Stimulated activated CD8-positive, alpha-beta memory T cell treated with anti-CD3 and anti-CD28 coated beads, Interleukin-7, amount 100 ng/mL, for 48 hours (primary cell): ENCODE measurements at regions not wholly inside any gene's neighbourhood (a gene's known extent, or its start where the extent isn't known, plus 50 kb on each side); places are given as distances from the start of the nearest gene placed in this dataset.
A peak's percentile ranks its signal among the peaks of the same experiment; 100 is the strongest.
"Not testable (repeated sequence)": the region's sequence is repeated elsewhere in the genome, so short reads cannot be mapped to it uniquely, and the experiment has no call there.

Experiments
- DNase-seq, 2 donors: peaks; one replicate each; pipeline ENCODE4 v3.0.0-alpha.2; 2020; ENCODE audit warnings: low read depth in 1 of 2; ENCODE audit errors: extremely low read depth in 1 of 2

DNA sequence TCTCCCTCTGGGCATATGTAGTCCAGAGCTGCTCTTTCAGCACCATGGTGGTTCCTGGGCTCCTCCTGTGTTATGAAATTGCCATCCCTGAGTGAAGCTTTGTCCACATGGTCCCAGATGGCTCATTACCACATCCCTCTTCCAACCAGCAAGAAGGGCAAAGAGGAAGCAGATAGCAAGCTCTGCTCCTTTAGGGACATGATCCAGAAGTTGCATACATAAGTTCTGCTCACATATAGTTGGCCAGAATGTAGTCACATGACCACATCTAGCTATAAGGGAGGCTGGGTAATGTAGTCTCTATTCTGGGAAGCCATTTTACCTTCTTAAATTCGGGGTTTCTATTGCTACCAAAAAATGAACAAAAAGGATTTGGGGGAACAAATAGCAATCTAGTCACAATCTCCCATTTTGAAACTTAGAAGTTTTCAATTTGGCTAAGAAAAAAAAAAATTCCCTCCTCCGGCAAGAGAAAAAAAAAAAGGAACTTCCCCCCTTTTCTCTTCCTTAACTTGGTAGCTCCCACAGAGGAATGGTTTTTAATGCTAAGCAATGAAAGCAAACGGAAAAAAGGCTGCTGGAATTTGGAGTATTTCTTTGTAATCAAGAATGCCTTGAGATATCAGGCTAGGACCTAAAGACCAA, 88.2 kb upstream of the USP9X start:
- no peak for DNase-seq

DNA sequence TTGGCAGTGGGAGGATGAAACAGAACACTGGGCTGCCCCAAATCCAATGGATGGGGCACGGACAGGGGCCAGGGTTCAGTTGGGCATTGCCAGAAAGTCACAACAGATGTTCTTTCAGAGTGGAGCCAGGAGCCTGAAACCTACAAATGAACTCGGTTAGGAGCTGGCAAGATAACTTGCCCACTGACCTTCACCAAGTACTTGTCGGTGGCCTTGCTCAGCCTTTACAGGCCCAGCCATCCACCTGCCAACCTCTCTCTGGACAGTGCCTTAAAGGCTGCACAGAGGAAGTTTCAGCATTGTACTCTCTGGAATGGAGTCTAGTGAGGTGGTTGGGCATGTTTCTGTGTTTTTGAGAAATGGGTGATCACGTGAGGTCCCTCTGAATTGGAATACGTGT, 87.1 kb upstream of the USP9X start:
- no peak for DNase-seq

DNA sequence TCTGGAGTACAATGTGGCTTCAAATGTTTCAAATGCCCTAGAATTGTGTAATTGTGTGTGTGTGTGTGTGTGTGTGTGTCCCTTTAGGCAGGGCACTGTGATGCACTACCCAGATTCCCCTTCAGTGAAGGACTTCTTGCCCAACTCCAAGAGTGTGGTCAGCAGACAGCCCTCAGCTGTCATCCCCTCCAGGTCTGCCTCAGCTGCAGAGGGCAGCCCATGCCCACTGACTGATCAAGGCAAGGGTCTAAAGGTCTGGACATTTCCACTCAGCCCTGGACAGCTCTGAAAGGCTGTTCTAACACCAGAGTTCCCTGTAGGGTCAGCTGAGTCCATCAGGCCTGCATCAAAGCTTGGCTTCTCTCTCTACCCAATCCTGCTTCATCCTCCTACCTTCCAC, 83.9 kb upstream of the USP9X start:
- no peak for DNase-seq

DNA sequence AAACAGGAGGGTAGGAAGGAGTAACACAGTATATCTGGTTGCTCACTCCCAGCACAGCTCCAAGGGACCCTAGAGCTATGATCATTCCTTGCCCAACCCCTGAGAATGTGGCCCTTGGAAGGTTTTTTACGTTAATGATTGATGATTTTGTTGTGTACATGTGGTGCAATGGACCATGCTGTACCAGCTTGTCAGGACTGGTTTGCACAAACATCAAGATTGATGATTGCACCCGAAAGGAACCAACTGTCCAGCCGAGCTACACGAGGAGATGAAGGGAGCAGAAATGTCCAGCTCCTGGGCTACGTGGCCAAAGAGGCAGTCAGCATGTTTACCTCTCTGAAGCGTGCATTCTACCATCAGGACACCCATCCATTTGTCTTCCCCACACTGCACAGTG, 83.2 kb upstream of the USP9X start:
- DNase-seq: no peak

DNA sequence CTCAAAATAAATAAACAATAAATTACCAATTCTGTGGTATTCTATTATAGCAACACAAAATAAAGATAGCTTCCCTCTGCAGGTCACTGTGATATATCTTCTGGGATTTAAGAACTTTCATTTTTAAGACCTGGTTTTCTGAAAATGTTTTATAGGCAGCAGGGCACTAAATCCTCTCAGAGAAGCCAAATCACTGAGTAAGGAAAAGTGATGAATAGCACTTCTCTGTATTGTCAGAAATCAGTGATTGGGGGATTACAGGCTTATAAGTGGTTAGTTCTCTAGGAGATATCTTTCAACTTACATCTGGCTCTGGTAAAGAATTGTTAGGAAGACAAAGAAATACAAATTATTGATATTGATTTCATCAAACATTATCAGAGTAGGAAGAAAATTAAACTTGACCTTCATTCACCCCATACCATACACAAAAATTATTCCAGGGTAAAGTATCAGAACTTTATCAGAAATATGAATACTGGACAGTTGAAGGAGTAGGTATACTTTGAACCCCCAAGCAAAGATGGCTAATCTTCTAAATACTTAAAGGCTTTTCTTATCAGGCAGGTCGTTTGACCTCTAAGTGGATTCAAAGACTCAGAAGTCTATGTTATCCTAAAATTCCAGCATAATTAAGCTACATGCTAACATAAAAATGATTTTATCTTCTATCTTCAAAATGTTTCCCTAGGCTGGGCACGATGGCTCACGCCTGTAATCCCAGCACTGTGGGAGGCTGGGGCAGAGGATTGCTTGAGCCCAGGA, 81.6 kb upstream of the USP9X start:
- DNase-seq: no peak

DNA sequence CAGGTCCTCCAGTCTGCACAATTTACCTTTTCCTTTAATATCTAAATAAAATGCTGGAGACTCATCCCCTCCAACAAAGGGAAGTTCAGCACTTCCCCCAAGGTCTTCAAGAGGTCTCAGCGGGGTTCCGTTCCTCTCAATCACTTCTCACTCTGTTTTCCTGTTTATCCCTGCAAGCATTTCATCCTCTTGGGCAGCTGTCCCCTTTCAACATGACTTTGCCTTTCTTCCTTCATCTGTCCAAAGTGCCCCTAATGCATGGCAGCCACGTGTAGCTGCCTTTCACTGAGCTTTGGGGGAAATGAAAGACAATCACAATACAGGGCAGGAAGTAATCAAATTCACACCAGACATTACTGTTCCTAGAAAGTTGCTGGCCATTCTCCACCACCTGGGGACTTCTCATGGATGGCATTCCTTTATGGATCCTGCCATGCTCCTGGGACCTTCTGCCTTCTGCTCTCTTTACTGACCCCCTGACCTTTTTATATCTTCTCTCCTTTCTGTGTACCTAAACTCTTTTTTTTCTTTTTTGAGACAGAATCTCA, 79.7 kb upstream of the USP9X start:
- DNase-seq: no peak

DNA sequence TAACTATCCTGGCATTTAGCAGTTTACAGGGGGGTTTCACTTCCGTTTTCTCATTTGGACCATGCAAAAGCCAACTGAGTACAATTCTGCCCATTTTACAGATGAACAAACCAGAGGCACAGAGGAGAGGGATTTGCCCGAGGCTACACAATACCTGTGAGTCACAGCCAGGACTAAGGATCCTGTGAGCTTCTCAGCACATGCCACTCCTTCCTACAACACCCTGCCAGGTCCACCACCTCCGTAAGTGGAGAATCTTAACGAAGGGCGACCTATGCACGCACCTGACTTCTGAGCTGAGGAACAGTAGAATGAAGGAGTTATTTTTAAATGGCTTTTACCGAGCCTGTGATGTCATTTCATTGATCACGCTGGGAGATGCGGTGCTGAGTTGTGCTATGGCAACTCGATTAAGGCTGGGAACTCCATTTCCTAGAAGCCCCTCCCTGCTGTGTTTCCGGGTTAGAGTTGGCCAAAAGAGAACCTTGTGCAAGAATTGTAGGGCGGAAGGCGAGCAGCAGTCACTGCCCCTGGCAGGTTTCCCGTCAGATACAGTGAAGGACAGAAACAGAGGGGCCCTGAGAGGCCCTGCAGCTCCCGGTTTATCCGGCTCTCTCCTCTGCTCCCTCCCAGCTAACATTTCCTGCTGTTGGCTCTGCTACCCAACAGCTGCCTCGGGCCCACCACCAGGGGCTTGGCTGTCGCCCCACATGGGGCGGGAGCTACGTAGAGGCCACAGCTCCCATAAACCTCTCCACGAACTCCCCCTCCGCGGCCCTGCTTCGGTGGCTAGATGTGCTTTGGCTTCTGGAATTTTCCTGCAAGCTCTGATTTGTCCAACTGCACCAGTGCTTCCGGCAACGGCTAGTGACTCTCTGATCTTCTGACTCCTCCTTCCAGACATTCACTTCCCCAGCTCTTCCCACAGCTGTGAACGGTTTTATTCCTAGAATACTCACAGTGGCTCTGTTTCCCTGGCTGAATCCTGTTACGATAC, 75.1 kb upstream of the USP9X start:
- peak; percentile 13 to 32 for DNase-seq

DNA sequence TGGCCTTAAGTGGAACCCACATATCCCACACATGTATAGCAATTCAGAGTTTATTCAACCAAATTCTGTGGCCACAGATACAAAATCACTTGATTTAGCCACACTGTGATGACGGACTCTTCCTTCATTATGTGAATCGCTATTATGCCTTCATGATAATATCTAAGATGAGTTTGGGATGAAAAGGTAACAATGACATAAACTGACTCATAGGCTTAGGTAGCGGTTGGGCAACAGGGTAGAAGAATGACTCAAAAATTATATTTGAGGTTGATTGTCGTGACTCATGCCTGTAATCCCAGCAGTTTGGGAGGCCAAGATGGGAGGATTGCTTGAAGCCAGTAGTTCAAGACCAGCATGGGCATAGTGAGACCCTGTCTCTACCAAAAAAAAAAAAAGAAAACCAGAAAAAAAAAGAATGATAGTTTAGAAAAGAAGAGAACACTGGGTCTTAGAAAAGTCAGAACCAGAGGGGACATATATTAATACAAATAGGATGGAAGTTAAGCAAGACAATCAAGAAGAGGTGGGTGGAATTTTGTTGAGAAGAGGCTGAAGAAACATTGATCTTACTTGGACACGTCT, 70.4 kb upstream of the USP9X start:
- DNase-seq: no peak

DNA sequence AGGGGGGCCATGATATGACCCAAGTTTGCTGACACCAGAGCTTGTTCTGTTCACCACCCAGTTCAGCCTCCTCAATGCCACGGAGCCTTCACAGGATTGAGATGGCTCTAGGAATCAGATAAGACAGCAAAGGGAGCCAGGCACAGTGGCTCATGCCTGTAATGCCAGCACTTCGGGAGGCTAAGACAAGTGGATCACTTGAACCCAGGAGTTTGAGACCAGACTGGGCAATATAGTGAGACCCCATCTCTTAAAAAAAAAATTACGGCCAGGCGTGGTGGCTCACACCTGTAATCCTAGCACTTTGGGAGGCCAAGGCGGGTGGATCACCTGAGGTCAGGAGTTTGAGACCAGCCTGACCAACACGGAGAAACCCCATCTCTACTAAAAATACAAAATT, 67.5 kb upstream of the USP9X start:
- DNase-seq: not testable (repeated sequence)

DNA sequence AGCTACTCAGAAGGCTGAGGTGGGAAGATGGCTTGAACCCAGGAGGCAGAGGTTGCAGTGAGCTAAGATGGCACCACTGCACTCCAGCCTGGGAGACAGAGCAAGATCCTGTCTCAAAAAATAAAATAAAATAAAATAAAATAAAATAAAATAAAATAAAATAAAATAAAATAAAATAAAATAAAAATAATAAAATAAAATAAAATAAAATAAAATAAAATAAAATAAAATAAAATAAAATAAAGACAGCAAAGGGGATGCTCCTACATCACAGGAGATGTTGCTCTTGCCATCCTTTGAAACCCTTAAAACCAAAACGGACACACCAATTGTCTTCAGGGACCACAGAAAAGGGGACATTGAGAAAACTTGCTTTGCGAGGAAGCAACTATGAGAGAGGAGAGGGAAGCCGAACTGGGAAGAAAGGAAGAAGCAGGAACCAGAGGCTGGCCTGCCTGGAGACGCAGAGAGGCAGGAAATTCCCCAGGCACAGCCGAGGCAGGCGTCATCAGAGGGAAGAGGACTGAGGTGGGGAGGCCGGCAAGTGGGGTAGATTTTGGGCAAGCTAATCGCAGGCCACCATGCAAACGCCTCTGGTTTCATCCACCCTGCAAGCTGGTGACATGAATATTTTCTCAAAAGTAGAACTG, 66.7 kb upstream of the USP9X start:
- DNase-seq: not testable (repeated sequence)

DNA sequence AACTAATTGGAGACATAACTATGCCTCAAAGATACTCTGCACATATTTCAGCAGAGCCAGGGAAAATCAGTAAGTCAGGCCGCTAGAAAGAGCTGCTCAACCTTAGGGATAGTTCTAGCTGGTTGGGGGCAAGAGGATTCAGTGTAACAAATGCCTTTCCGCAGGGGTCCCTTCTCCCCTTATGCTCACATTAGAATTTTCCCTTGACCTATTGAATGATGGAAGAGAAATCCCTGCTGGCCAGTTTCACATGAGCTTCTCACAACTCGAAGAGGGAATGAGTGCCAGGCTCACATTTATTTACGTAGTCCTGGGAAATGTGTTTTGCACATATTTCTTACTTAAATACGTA, 66.2 kb upstream of the USP9X start:
- DNase-seq: no peak

DNA sequence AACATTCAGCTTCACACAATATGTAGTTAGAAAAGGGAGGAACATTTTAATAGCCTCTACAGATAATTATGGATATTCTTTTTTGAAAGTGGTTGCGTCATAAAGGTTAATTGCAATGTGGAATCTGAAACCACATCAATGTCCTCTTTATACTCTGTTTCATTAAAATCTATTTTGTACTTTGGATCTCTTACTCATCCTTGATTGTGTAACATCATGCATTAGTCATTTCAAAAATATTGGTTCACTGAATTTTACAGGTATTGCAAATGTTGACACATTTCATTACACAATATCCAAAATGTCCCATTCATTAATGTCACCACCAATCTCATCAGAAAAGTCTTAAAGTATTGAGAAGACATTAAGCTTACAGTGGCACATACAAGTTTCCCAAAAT, 62.7 kb upstream of the USP9X start:
- no peak for DNase-seq

DNA sequence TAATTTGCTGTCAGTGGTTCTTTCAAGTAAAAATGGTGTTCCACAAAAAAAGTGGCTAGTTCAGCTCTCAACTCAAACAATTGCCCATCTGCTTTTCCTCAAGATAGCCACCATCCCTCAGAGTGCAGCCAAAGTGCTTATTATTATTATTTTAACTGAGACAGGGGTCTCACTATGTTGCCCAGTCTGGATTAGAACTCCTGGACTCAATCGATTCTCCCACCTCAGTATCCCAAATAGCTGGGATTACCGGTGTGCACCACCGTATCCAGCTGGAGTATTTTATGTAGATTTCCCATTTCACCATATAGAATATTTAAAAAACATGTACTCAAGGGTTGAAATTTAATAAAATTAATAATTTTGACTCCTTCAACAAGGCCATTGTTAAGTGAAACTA, 62.1 kb upstream of the USP9X start:
- no peak for DNase-seq

DNA sequence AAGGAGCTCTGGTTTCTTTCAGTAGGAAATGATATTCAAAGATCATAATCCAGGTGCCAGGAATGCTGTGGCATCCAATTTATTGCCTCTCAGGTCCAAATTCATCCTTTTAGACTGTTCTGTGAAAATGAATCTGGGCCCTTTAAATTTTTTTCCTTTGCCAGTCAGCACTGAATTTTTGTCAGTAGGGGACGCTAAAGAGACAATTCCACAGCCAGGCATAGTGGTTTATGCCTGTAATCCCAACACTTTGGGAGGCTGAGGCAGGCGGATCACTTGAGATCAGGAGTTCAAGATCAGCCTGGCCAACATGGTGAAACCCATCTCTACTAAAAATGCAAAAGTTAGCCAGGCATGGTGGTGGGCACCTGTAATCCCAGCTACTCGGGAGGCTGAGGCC, 60.9 kb upstream of the USP9X start:
- DNase-seq: not testable (repeated sequence)

DNA sequence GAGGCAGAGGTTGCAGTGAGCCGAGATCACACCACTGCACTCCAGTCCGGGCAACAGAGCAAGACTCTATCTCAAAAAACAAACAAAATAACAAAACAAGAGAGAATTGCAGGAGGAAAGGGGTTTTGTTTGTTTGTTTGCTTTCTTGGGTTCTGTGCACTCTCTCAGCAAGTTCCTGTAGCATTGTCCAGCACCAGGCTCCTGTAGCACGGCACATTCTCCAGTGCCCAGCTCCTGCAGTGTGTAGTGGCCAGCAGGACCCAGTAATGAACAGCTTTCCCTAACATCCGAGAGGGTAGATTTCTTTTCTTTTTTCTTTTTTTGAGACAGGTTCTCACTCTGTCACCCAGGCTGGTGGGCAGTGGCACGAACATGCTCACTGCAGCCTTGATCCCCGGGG, 60.5 kb upstream of the USP9X start:
- no peak for DNase-seq

DNA sequence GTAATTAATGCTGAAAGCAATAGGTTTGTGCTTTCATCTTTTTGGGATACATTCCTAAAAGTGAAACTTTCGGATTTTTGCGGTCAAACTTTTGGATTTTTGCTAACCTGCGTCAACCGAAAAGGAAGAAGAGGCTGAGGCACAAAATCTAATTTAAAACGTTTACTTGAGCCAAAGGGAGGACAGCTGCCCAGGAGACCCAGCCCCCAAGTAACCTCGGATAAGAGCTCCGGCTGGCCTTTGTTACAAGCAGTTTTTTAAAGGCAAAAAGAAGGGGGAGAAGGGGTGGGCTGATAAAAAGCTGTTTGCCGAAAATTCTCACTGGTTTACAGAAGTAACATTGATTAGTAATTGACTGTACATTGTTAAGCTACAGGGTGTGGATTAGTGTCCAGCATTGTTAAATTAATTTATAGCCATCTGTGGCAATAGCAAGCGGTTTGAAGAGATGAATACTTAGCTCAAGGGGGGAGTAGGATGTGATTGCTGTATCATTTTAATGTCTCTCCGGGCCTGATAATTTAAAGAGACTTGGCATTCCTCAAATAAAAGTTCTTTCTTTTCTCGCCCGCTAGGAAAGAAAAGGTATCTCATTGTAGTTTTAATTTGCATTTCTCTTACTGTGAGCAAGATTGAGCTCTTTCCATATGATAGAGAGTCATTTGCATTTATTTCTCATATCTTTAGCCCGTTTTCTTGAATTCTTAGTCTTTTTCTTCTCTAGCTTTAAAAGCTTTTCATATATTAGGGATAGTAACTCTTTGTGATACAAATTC, 59.1 kb upstream of the USP9X start:
- DNase-seq: no peak

DNA sequence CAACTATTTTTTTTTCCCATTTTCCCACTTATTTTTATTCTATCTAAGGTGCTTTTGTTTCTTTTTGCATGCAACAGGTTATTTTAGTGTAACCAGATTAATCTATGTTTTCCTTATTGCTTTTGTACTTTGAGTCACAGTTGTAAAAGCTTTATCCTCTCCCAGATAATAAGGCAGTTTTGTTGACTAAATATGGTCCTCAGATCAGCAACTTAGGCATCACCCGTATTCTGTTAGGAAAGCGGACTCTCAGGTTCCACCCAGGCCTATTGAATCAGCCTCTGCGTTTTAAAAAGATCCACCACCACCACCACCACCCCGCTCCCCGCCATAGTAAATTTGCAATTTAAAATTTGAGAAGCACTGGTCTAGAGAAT, 58.6 kb upstream of the USP9X start:
- no peak for DNase-seq

DNA sequence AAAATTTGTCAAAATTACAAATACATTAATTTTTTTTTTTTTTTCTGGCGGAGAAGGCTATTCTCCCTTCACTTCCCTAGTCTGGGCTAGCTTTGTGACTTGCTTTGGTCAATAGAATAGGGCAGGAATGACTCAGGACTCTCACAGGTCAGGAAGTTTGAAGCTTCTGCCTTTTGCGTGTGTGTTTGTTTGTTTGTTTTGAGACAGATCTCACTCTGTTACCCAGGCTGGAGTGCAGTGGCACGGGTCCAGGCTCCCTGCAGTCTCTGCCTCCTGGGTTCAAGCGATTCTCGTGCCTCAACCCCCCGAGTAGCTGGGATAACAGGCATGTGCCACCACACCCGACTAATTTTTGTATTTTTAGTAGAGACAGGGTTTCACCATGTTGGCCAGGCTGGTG, 55.9 kb upstream of the USP9X start:
- no peak for DNase-seq

DNA sequence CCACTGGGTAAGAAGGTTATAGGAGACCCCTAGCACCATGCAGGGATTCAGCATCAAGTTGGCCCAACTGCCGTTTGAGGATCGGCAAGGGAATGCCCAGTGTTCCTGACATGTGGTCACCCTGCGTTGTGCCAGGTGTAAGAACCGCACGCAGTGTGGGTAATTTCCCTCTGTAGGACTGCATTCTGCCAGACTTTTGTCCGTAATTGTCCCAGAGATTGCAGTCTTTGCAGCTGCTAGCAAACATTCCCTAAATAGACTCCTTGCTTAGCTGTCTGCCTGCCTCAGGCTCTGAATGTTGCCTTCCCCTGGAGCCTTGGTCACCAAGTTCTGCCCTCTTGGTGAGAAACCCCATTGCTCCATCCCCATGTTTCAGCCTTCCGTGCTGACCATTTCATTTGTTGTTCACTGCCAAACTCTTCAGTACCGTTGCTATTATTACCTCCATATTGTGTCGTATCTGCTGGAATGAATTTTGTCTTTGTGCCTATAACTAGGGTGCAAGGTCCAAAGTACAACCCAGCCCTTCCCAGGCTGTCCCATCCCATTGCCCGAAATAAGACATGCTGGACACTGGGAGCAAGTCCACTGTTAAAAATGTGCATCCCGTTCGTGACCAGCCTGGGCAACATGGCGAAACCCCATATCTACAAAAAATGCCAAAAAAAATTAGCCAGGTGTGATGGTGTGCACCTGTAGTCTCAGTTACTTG, 53.8 kb upstream of the USP9X start:
- no peak for DNase-seq
